NB4 (cell line): ENCODE measurements at regions not wholly inside any gene's neighbourhood (a gene's known extent, or its start where the extent isn't known, plus 50 kb on each side); places are given as distances from the start of the nearest gene placed in this dataset.

Source experiments
- DNase-seq: peaks from one replicate; pipeline ENCODE4 v3.0.0; 2010; ENCODE audit warnings: low read depth
- H3K4me3 ChIP-seq: one replicate; pipeline ENCODE4 v1.5.1; 2011; ENCODE audit warnings: mild to moderate bottlenecking, low read depth, low read length, moderate library complexity
- MAX ChIP-seq: IDR thresholded peaks from 2 replicates; pipeline ENCODE4 v1.6.1; 2011; ENCODE audit warnings: low read depth, low read length
- MYC ChIP-seq: IDR thresholded peaks from 2 replicates; pipeline ENCODE4 v1.6.1; 2011; ENCODE audit warnings: low read depth, low read length
- POLR2A ChIP-seq: IDR thresholded peaks from 2 replicates; pipeline ENCODE4 v1.6.1; 2011; ENCODE audit warnings: mild to moderate bottlenecking; ENCODE audit not compliant: insufficient read length; ENCODE audit errors: extremely low read depth
- TF ChIP-seq, protein P1 (sequence below): IDR thresholded peaks from one replicate; pipeline ENCODE4 v1.5.1; 2012; ENCODE audit warnings: low read depth, low read length

- no peak for DNase-seq
- TF ChIP-seq POLR2A (no peak), MYC (no peak), MAX (no peak)
- TF ChIP-seq, protein P1, sequence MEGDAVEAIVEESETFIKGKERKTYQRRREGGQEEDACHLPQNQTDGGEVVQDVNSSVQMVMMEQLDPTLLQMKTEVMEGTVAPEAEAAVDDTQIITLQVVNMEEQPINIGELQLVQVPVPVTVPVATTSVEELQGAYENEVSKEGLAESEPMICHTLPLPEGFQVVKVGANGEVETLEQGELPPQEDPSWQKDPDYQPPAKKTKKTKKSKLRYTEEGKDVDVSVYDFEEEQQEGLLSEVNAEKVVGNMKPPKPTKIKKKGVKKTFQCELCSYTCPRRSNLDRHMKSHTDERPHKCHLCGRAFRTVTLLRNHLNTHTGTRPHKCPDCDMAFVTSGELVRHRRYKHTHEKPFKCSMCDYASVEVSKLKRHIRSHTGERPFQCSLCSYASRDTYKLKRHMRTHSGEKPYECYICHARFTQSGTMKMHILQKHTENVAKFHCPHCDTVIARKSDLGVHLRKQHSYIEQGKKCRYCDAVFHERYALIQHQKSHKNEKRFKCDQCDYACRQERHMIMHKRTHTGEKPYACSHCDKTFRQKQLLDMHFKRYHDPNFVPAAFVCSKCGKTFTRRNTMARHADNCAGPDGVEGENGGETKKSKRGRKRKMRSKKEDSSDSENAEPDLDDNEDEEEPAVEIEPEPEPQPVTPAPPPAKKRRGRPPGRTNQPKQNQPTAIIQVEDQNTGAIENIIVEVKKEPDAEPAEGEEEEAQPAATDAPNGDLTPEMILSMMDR, result no peak
- H3K4me3 ChIP-seq, result no peak overlapping the region
These were observed 242.7 kb downstream of the RRAGC start for GRCh38 chr1:38616846-38617245.

GRCh38 chr1:38615680-38616079 is 243.9 kb downstream of the RRAGC start:
- TF ChIP-seq, protein P1, result peak; percentile 14
- TF ChIP-seq POLR2A, result no peak
- no peak for TF ChIP-seq MAX
- no peak for TF ChIP-seq MYC
- DNase-seq, result no peak
- H3K4me3 ChIP-seq, result no peak overlapping the region

GRCh38 chr1:38614861-38615260 is 244.7 kb downstream of the RRAGC start:
- DNase-seq, result no peak
- TF ChIP-seq, protein P1, result no peak
- no peak for TF ChIP-seq MYC
- TF ChIP-seq MAX, result no peak
- no peak for TF ChIP-seq POLR2A
- no peak overlapping the region for H3K4me3 ChIP-seq

- DNase-seq, result no peak
- TF ChIP-seq POLR2A (no peak), MAX (no peak)
- H3K4me3 ChIP-seq, result no peak overlapping the region
These were observed 245.6 kb downstream of the RRAGC start for GRCh38 chr1:38613996-38614395.

- DNase-seq, result no peak
- no peak for TF ChIP-seq POLR2A
- no peak for TF ChIP-seq MYC
- no peak for TF ChIP-seq MAX
- TF ChIP-seq, protein P1, result no peak
- H3K4me3 ChIP-seq, result no peak overlapping the region
These were observed 246.6 kb downstream of the RRAGC start for GRCh38 chr1:38612951-38613350.

DNA sequence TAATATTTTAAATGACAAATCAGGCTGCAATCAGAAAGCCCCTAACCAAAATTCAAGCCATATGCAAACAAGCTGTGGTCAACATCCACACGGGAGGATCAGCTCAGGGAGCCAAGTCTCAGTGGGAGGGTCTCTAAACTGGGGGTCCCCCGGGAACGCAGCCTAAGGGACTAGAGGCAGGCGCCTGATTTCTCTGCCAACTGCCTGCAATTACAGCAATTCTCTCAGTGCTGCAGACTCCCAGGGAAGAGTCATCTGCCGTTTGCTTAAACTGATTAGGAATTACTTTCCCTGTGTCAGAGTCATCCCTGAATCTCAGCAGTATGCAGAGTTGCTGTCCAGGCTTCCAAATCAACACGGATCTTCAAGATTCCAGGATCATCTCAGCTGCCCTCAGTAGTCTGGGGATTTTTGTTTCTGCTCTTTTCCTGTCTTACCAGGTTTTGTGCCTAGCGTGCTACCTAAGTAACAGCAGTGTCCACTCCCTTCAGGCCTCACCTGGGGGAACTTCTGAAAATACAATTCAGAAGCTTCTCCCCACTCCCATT is 247.8 kb downstream of the RRAGC start:
- no peak overlapping the region for H3K4me3 ChIP-seq
- no peak for DNase-seq
- TF ChIP-seq MAX (no peak), MYC (no peak), POLR2A (no peak)
- TF ChIP-seq, protein P1, result no peak
